GM12878 (cell line): ENCODE measurements at regions not wholly inside any gene's neighbourhood (a gene's known extent, or its start where the extent isn't known, plus 50 kb on each side); places are given as distances from the start of the nearest gene placed in this dataset.

Source experiments
- ATAC-seq: fragments of 200-7000 bp; cut with Tn5 transposase; 3 replicates; pipeline ENCODE4 v1.9.1; 2020; ENCODE audit warnings: mild to moderate bottlenecking, moderate library complexity
- BruUV-seq: library from RNA; stranded (reverse); fragments of 400-500 nt; replicated peaks from 2 replicates; lab custom pipeline; 2021; lab: Mats Ljungman, UMichigan
- CTCF ChIA-PET: fragments of 300-600 bp; sonication (Branson Sonifier 250); formaldehyde crosslinking; extraction: SDS; loops from one replicate; lab custom pipeline; 2021; ENCODE audit warnings: inconsistent platforms; lab: Yijun Ruan, JAX
- POLR2A ChIA-PET: fragments of 350-600 bp; formaldehyde crosslinking; extraction: SDS; loops from one replicate; lab custom pipeline; 2021; ENCODE audit warnings: inconsistent platforms; lab: Charles Lee
- RAD21 ChIA-PET: fragments of 300-600 bp; sonication (Branson Sonifier 250); formaldehyde crosslinking; loops from one replicate; lab custom pipeline; 2023; ENCODE audit warnings: antibody characterized with exemption; ENCODE audit not compliant: unreplicated experiment; lab: Charles Lee
- SMC1A ChIA-PET: fragments of 300-600 bp; sonication (Branson Sonifier 250); formaldehyde crosslinking; loops from one replicate; lab custom pipeline; 2023; ENCODE audit not compliant: unreplicated experiment, uncharacterized antibody; lab: Charles Lee
- DNase-seq: peaks from one replicate; pipeline ENCODE4 v3.0.0-alpha.2; 2011; ENCODE audit warnings: low read depth, low spot score
- FAIRE-seq: peaks from 3 replicates; lab custom pipeline; 2011; peaks lifted over from hg19 to GRCh38; lab: Jason Lieb, UNC
- H2AFZ ChIP-seq: 2 replicates; pipeline ENCODE4 v1.6.0; 2011; ENCODE audit warnings: low read depth, low read length, control low read depth; ENCODE audit not compliant: control insufficient read depth
- H3K27ac ChIP-seq: 2 replicates; pipeline ENCODE4 v1.5.1; 2011; ENCODE audit warnings: control low read depth; ENCODE audit not compliant: control insufficient read depth, insufficient read depth
- H3K27me3 ChIP-seq, 2 experiments: replicated peaks in 1 of 2; 2 replicates each; pipeline versions ENCODE4 v1.6.0 to v1.6.1; 2011; ENCODE audit warnings: low read length in 1 of 2; ENCODE audit not compliant: control insufficient read depth in 2 of 2, insufficient read depth in 2 of 2
- H3K36me3 ChIP-seq, 2 experiments: 2 replicates each; pipeline ENCODE4 v1.5.1; 2011; ENCODE audit warnings: low read length in 1 of 2; ENCODE audit not compliant: control insufficient read depth in 2 of 2, insufficient read depth in 2 of 2
- H3K4me1 ChIP-seq: 2 replicates; pipeline ENCODE4 v1.6.1; 2011; ENCODE audit warnings: mild to moderate bottlenecking, low read length, moderate library complexity, mixed read lengths; ENCODE audit not compliant: control insufficient read depth, insufficient read depth
- H3K4me2 ChIP-seq: 2 replicates; pipeline ENCODE4 v1.6.0; 2011; ENCODE audit warnings: control low read depth; ENCODE audit not compliant: control insufficient read depth, insufficient read depth
- H3K4me3 ChIP-seq: fragments of 200-600 bp; sonication (generic); 2 replicates; pipeline ENCODE4 v1.5.1; 2016
- H3K79me2 ChIP-seq: 2 replicates; pipeline ENCODE4 v1.6.0; 2011; ENCODE audit warnings: low read length; ENCODE audit not compliant: control insufficient read depth, insufficient read depth
- H3K9ac ChIP-seq: 2 replicates; pipeline ENCODE4 v1.8.0; 2011; ENCODE audit warnings: low read length, control low read depth, mixed read lengths; ENCODE audit not compliant: control insufficient read depth, insufficient read depth
- H3K9me3 ChIP-seq: replicated peaks from 3 replicates; pipeline ENCODE4 v1.5.1; 2011; ENCODE audit warnings: mild to moderate bottlenecking, low read length; ENCODE audit not compliant: control insufficient read depth, insufficient read depth
- H4K20me1 ChIP-seq: 2 replicates; pipeline ENCODE4 v1.6.0; 2011; ENCODE audit not compliant: control insufficient read depth, insufficient read depth
- CHD2 ChIP-seq: IDR thresholded peaks from 2 replicates; pipeline ENCODE4 v1.6.1; 2011; ENCODE audit warnings: low read depth, low read length, improper control_type of control experiment, borderline replicate concordance
- HDAC2 ChIP-seq: fragments of 200-600 bp; sonication (generic); IDR thresholded peaks from 2 replicates; pipeline ENCODE4 v1.6.1; 2017
- MTA2 ChIP-seq: fragments of 450-650 bp; IDR thresholded peaks from 2 replicates; pipeline ENCODE4 v1.6.1; 2016; ENCODE audit warnings: low read depth, mild to moderate bottlenecking, moderate library complexity
- PML ChIP-seq: IDR thresholded peaks from 2 replicates; pipeline ENCODE4 v1.6.1; 2012; ENCODE audit warnings: low read length, inconsistent platforms
- POLR2AphosphoS5 ChIP-seq: IDR thresholded peaks from 2 replicates; pipeline ENCODE4 v1.6.1; 2011; ENCODE audit warnings: mild to moderate bottlenecking, low read length, inconsistent platforms
- POU2F2 ChIP-seq: IDR thresholded peaks from 3 replicates; pipeline ENCODE4 v1.6.1; 2011; ENCODE audit warnings: low read depth, mild to moderate bottlenecking, low read length, borderline replicate concordance
- SMC3 ChIP-seq: IDR thresholded peaks from 2 replicates; pipeline ENCODE4 v1.6.1; 2011; ENCODE audit warnings: low read length, improper control_type of control experiment, borderline replicate concordance
- SRF ChIP-seq, 2 experiments: IDR thresholded peaks; 2 replicates each; pipeline ENCODE4 v1.6.1; 2011; ENCODE audit warnings: low read depth in 2 of 2, low read length in 2 of 2, mild to moderate bottlenecking in 1 of 2, moderate library complexity in 1 of 2
- TCF12 ChIP-seq: IDR thresholded peaks from 2 replicates; pipeline ENCODE4 v1.6.1; 2011; ENCODE audit warnings: low read depth, mild to moderate bottlenecking, low read length
- WGBS: methylation state at CpG from one replicate; pipeline ENCODE4 v1.1.6; 2016; ENCODE audit warnings: low lambda C conversion rate; ENCODE audit not compliant: insufficient replicate concordance, insufficient coverage; ENCODE audit errors: missing lambda C conversion rate; 5-methylcytosine and 5-hydroxymethylcytosine counted together
- in situ Hi-C: fragments of 300-500 bp; cut with MboI; formaldehyde crosslinking; loops from 9 replicates; pipeline ENCODE4 v1.14.3; 2018; ENCODE audit warnings: mixed read lengths
- intact Hi-C: fragments of 100-400 bp; cut with micrococcal nuclease; formaldehyde crosslinking; loops from one replicate; pipeline ENCODE4 v1.14.2; 2022; ENCODE audit not compliant: unreplicated experiment
- TF ChIP-seq, protein P1 (sequence below): fragments of 450-650 bp; IDR thresholded peaks from 2 replicates; pipeline ENCODE4 v1.6.1; 2016; ENCODE audit warnings: mild to moderate bottlenecking, moderate library complexity, borderline replicate concordance
- TF ChIP-seq, protein P2 (sequence below): IDR thresholded peaks from 2 replicates; pipeline ENCODE4 v1.6.1; 2011; ENCODE audit warnings: borderline replicate concordance, low read depth, mild to moderate bottlenecking, moderate library complexity, mixed read lengths, low read length; ENCODE audit not compliant: insufficient read depth; ENCODE audit errors: extremely low read length
- TF ChIP-seq, protein P3 (sequence below): fragments of 450-650 bp; IDR thresholded peaks from 2 replicates; pipeline ENCODE4 v1.6.1; 2017; ENCODE audit warnings: mild to moderate bottlenecking, moderate library complexity
- TF ChIP-seq, protein P4 (sequence below): IDR thresholded peaks from 2 replicates; pipeline ENCODE4 v1.6.1; 2012; ENCODE audit warnings: low read depth, low read length, improper control_type of control experiment
- TF ChIP-seq, protein P5 (sequence below): IDR thresholded peaks from 2 replicates; pipeline ENCODE4 v1.6.1; 2012; ENCODE audit warnings: low read depth, low read length, improper control_type of control experiment

DNA sequence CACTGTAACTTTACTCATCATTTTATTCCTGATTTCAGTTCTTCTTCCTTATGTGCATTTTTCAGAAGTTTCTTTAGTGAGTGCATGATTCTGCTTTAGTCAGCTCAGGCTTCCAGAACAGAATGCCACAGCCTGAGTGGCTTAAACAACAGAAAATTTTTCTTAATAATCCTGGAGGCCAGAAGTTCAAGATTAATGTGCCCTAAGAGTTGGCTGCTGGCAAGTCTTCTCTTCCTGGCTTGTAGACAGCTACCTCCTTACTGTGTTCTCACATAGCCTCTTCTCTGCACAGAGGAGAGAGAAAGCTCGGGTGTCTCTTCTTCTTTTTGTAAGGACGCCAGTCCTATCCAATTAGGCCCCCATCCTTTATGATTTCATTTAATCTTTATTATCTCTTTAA is 443.1 kb upstream of the RGS17 start:
- Histone ChIP-seq H3K4me3 (no peak overlapping the region), H3K27ac (no peak overlapping the region), H2AFZ (no peak overlapping the region), H3K36me3 (no peaks in the 10 kb centered on the region), H3K4me2 (no peak overlapping the region), H3K79me2 (no peaks in the 10 kb centered on the region), H3K4me1 (no peaks in the 10 kb centered on the region), H3K9me3 (no peaks in the 10 kb centered on the region), H3K9ac (no peak overlapping the region), H3K27me3 (no peaks in the 10 kb centered on the region), H4K20me1 (no peaks in the 10 kb centered on the region)
- ATAC-seq (no peak), DNase-seq (no peak), FAIRE-seq (no peak)
- 0% methylated on average over 2 of the region's 2 CpGs for WGBS
- POLR2A ChIA-PET, result no interaction called here
- in situ Hi-C loops, result no loop called here
- SMC1A ChIA-PET, result no interaction called here
- TF ChIP-seq, protein P1, sequence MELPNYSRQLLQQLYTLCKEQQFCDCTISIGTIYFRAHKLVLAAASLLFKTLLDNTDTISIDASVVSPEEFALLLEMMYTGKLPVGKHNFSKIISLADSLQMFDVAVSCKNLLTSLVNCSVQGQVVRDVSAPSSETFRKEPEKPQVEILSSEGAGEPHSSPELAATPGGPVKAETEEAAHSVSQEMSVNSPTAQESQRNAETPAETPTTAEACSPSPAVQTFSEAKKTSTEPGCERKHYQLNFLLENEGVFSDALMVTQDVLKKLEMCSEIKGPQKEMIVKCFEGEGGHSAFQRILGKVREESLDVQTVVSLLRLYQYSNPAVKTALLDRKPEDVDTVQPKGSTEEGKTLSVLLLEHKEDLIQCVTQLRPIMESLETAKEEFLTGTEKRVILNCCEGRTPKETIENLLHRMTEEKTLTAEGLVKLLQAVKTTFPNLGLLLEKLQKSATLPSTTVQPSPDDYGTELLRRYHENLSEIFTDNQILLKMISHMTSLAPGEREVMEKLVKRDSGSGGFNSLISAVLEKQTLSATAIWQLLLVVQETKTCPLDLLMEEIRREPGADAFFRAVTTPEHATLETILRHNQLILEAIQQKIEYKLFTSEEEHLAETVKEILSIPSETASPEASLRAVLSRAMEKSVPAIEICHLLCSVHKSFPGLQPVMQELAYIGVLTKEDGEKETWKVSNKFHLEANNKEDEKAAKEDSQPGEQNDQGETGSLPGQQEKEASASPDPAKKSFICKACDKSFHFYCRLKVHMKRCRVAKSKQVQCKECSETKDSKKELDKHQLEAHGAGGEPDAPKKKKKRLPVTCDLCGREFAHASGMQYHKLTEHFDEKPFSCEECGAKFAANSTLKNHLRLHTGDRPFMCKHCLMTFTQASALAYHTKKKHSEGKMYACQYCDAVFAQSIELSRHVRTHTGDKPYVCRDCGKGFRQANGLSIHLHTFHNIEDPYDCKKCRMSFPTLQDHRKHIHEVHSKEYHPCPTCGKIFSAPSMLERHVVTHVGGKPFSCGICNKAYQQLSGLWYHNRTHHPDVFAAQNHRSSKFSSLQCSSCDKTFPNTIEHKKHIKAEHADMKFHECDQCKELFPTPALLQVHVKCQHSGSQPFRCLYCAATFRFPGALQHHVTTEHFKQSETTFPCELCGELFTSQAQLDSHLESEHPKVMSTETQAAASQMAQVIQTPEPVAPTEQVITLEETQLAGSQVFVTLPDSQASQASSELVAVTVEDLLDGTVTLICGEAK, result no peak
- TF ChIP-seq, protein P2, sequence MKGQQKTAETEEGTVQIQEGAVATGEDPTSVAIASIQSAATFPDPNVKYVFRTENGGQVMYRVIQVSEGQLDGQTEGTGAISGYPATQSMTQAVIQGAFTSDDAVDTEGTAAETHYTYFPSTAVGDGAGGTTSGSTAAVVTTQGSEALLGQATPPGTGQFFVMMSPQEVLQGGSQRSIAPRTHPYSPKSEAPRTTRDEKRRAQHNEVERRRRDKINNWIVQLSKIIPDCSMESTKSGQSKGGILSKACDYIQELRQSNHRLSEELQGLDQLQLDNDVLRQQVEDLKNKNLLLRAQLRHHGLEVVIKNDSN, result no peak
- no peak for TF ChIP-seq HDAC2
- TF ChIP-seq TCF12, result no peak
- TF ChIP-seq, protein P3, sequence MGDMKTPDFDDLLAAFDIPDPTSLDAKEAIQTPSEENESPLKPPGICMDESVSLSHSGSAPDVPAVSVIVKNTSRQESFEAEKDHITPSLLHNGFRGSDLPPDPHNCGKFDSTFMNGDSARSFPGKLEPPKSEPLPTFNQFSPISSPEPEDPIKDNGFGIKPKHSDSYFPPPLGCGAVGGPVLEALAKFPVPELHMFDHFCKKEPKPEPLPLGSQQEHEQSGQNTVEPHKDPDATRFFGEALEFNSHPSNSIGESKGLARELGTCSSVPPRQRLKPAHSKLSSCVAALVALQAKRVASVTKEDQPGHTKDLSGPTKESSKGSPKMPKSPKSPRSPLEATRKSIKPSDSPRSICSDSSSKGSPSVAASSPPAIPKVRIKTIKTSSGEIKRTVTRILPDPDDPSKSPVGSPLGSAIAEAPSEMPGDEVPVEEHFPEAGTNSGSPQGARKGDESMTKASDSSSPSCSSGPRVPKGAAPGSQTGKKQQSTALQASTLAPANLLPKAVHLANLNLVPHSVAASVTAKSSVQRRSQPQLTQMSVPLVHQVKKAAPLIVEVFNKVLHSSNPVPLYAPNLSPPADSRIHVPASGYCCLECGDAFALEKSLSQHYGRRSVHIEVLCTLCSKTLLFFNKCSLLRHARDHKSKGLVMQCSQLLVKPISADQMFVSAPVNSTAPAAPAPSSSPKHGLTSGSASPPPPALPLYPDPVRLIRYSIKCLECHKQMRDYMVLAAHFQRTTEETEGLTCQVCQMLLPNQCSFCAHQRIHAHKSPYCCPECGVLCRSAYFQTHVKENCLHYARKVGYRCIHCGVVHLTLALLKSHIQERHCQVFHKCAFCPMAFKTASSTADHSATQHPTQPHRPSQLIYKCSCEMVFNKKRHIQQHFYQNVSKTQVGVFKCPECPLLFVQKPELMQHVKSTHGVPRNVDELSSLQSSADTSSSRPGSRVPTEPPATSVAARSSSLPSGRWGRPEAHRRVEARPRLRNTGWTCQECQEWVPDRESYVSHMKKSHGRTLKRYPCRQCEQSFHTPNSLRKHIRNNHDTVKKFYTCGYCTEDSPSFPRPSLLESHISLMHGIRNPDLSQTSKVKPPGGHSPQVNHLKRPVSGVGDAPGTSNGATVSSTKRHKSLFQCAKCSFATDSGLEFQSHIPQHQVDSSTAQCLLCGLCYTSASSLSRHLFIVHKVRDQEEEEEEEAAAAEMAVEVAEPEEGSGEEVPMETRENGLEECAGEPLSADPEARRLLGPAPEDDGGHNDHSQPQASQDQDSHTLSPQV, result no peak
- TF ChIP-seq, protein P4, sequence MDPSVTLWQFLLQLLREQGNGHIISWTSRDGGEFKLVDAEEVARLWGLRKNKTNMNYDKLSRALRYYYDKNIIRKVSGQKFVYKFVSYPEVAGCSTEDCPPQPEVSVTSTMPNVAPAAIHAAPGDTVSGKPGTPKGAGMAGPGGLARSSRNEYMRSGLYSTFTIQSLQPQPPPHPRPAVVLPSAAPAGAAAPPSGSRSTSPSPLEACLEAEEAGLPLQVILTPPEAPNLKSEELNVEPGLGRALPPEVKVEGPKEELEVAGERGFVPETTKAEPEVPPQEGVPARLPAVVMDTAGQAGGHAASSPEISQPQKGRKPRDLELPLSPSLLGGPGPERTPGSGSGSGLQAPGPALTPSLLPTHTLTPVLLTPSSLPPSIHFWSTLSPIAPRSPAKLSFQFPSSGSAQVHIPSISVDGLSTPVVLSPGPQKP, result no peak
- TF ChIP-seq SMC3, result no peak
- no peak for TF ChIP-seq POLR2AphosphoS5
- TF ChIP-seq SRF (IDR thresholded peaks at IDR 0.05; ENCODE audit: low read depth in 2 of 2, low read length in 2 of 2), result no peak
- TF ChIP-seq, protein P5, sequence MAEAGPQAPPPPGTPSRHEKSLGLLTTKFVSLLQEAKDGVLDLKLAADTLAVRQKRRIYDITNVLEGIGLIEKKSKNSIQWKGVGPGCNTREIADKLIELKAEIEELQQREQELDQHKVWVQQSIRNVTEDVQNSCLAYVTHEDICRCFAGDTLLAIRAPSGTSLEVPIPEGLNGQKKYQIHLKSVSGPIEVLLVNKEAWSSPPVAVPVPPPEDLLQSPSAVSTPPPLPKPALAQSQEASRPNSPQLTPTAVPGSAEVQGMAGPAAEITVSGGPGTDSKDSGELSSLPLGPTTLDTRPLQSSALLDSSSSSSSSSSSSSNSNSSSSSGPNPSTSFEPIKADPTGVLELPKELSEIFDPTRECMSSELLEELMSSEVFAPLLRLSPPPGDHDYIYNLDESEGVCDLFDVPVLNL, result no peak
- TF ChIP-seq PML, result no peak
- no peak for TF ChIP-seq MTA2
- TF ChIP-seq POU2F2, result no peak
- no peak for TF ChIP-seq CHD2
- CTCF ChIA-PET, result no interaction called here
- intact Hi-C loops, result no loop called here
- BruUV-seq, result no TSS peak
- RAD21 ChIA-PET, result no interaction called here
